Lung (tissue), 11 donors: ENCODE measurements at regions not wholly inside any gene's neighbourhood (a gene's known extent, or its start where the extent isn't known, plus 50 kb on each side); places are given as distances from the start of the nearest gene placed in this dataset.

Source experiments
- ATAC-seq: fragments of 200-7000 bp; cut with Tn5 transposase; one replicate; pipeline ENCODE4 v1.9.1; 2020; ENCODE audit warnings: moderate number of reproducible peaks; ENCODE audit not compliant: insufficient read depth, low FRiP score
- DNase-seq, 3 donors: peaks; one replicate each; pipeline ENCODE4 v3.0.0-alpha.2; 2013 to 2017
- H3K27ac ChIP-seq, 2 donors: one replicate each; pipeline ENCODE4 v1.5.1; 2013; ENCODE audit warnings: mild to moderate bottlenecking in 2 of 2, moderate library complexity in 2 of 2, control low read depth in 1 of 2, inconsistent platforms in 1 of 2, low read depth in 1 of 2, low read length in 1 of 2
- H3K27me3 ChIP-seq, 3 donors: one replicate each; pipeline ENCODE4 v1.5.1; 2013; ENCODE audit warnings: low read length in 2 of 3; ENCODE audit not compliant: control insufficient read depth in 3 of 3, insufficient read depth in 3 of 3
- H3K36me3 ChIP-seq, 4 donors: one replicate each; pipeline ENCODE4 v1.5.1; 2013; ENCODE audit warnings: low read length in 4 of 4, mild to moderate bottlenecking in 1 of 4, moderate library complexity in 1 of 4; ENCODE audit not compliant: control insufficient read depth in 4 of 4, insufficient read depth in 4 of 4
- H3K4me1 ChIP-seq, 5 donors: one replicate each; pipeline ENCODE4 v1.5.1; 2013; ENCODE audit warnings: low read length in 5 of 5, mild to moderate bottlenecking in 2 of 5, moderate library complexity in 1 of 5; ENCODE audit not compliant: control insufficient read depth in 5 of 5, insufficient read depth in 5 of 5
- H3K4me3 ChIP-seq: one replicate; pipeline ENCODE4 v1.5.1; 2013; ENCODE audit warnings: mild to moderate bottlenecking, control low read depth, moderate library complexity
- H3K9ac ChIP-seq, 2 donors: one replicate each; pipeline ENCODE4 v1.5.1; 2013; ENCODE audit warnings: low read length in 2 of 2, control low read depth in 1 of 2; ENCODE audit not compliant: insufficient read depth in 1 of 2
- H3K9me3 ChIP-seq, 4 donors: one replicate each; pipeline ENCODE4 v1.5.1; 2013; ENCODE audit warnings: low read length in 3 of 4, mild to moderate bottlenecking in 1 of 4, moderate library complexity in 1 of 4; ENCODE audit not compliant: control insufficient read depth in 4 of 4, insufficient read depth in 3 of 4
- CTCF ChIP-seq: IDR thresholded peaks from 2 replicates; pipeline ENCODE4 v1.5.1; 2012; ENCODE audit warnings: mild to moderate bottlenecking; ENCODE audit errors: control extremely low read depth, extremely low read depth
- WGBS, 2 donors: extraction: QIAGEN DNeasy Blood & Tissue Kit; methylation state at CpG; one replicate each; pipeline ENCODE4 v1.1.7; 2013; 5-methylcytosine and 5-hydroxymethylcytosine counted together
- donor health status: control.
- donor health status: control.
- donor health status: Bipolar disorder and iron deficiency.
- donor health status: healthy.
- donor health status: DM: yes; HTN: yes; CAD: no.

- ATAC-seq (no peak), DNase-seq (no peak)
- Histone ChIP-seq H3K36me3 (no peaks in the 10 kb centered on the region), H3K4me1 (peaks cover 0 to 20% (median 6%) of the 10 kb centered on the region in 5 donors), H3K27me3 (no peaks in the 10 kb centered on the region), H3K4me3 (no peak overlapping the region), H3K27ac (no peak overlapping the region), H3K9me3 (no peaks in the 10 kb centered on the region), H3K9ac (no peak overlapping the region)
- TF ChIP-seq CTCF: no peak
- 88 to 91% methylated on average over 12 of the region's 12 CpGs for WGBS, 2 donors
Measured at GRCh38 chr22:25388415-25388814, 169.0 kb downstream of the CRYBB2 start.

- Histone ChIP-seq H3K4me1 (peaks cover 0 to 20% (median 6%) of the 10 kb centered on the region in 5 donors), H3K9me3 (no peaks in the 10 kb centered on the region), H3K9ac (no peak overlapping the region), H3K27me3 (no peaks in the 10 kb centered on the region), H3K27ac (no peak overlapping the region), H3K36me3 (no peaks in the 10 kb centered on the region), H3K4me3 (no peak overlapping the region)
- ATAC-seq (no peak), DNase-seq (peak in 1 of 3 donors; percentile 41)
- no peak for TF ChIP-seq CTCF
- 24 to 50% methylated on average over 10 of the region's 10 CpGs for WGBS, 2 donors
Measured at GRCh38 chr22:25388866-25389540, 169.6 kb downstream of the CRYBB2 start.

GRCh38 chr22:25389541-25389919 lies 170.1 kb downstream of the CRYBB2 start:
- ATAC-seq (no peak), DNase-seq (no peak)
- H3K27ac ChIP-seq: no peak overlapping the region
- H3K9ac ChIP-seq: no peak overlapping the region
- H3K4me3 ChIP-seq: no peak overlapping the region
- WGBS, 2 donors: 83 to 89% methylated on average over 11 of the region's 11 CpGs
- no peaks in the 10 kb centered on the region for H3K9me3 ChIP-seq
- peaks cover 0 to 20% (median 6%) of the 10 kb centered on the region in 5 donors for H3K4me1 ChIP-seq
- no peaks in the 10 kb centered on the region for H3K27me3 ChIP-seq
- TF ChIP-seq CTCF: no peak
- no peaks in the 10 kb centered on the region for H3K36me3 ChIP-seq
